A673 (cell line): ENCODE measurements at regions not wholly inside any gene's neighbourhood (a gene's known extent, or its start where the extent isn't known, plus 50 kb on each side); places are given as distances from the start of the nearest gene placed in this dataset.

Experiments
- EZH2 ChIP-seq: fragments of 200-600 bp; sonication (generic); IDR thresholded peaks from 2 replicates; pipeline ENCODE4 v1.6.1; 2017; ENCODE audit warnings: borderline replicate concordance, low read depth, mild to moderate bottlenecking, mixed read lengths, antibody characterized with exemption, low read length; ENCODE audit not compliant: poor library complexity, severe bottlenecking
- TF ChIP-seq, protein P1 (sequence below): fragments of 300-800, 200-600 bp; sonication (generic); conservative IDR thresholded peaks from 2 replicates; pipeline ENCODE4 v1.5.1; 2017; ENCODE audit warnings: low read depth, mild to moderate bottlenecking, antibody characterized with exemption, low read length, moderate library complexity, mixed read lengths

DNA sequence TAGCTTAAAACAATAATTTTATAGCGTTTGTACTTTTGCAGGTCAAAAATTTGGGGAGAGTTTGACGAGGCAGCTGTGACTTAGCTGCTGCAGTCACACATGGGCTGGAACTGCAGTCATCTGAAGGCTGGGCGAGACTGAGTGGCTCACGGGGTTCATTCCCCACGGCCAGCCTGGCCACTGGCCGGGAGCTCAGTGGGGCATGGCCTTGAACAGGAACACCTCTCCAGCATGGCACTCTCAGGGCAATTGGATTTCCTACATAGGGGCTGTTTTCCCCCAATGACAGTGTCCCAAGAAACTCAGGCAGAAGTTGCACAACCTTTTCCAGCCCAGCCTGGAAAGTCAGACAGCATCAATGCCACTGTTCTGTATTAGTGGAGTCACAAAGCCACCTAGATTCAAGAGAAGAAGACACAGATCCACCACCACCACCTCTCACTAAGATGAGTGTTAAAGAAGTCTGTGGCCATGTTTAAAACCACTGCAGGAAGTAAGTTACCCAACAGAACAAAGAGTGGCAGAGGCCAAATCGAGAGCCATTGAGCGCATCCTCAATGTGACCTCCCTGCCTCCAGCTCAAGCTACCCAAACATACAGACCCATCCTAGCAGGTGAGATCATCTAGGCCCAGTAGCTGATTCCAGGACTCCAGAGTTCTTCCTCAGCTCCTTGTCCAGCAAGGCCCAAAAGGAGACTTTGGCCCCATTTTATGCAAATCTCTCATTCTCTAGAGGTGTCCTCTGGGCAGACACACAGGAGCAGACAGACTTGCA, 618.7 kb upstream of the CADM1 start:
- TF ChIP-seq, protein P1, sequence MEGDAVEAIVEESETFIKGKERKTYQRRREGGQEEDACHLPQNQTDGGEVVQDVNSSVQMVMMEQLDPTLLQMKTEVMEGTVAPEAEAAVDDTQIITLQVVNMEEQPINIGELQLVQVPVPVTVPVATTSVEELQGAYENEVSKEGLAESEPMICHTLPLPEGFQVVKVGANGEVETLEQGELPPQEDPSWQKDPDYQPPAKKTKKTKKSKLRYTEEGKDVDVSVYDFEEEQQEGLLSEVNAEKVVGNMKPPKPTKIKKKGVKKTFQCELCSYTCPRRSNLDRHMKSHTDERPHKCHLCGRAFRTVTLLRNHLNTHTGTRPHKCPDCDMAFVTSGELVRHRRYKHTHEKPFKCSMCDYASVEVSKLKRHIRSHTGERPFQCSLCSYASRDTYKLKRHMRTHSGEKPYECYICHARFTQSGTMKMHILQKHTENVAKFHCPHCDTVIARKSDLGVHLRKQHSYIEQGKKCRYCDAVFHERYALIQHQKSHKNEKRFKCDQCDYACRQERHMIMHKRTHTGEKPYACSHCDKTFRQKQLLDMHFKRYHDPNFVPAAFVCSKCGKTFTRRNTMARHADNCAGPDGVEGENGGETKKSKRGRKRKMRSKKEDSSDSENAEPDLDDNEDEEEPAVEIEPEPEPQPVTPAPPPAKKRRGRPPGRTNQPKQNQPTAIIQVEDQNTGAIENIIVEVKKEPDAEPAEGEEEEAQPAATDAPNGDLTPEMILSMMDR: no peak
- no peak for TF ChIP-seq EZH2
